ENCODE measurements at regions not wholly inside any gene's neighbourhood (a gene's known extent, or its start where the extent isn't known, plus 50 kb on each side); places are given as distances from the start of the nearest gene placed in this dataset.
A peak's percentile ranks its signal among the peaks of the same experiment; 100 is the strongest.

DNA sequence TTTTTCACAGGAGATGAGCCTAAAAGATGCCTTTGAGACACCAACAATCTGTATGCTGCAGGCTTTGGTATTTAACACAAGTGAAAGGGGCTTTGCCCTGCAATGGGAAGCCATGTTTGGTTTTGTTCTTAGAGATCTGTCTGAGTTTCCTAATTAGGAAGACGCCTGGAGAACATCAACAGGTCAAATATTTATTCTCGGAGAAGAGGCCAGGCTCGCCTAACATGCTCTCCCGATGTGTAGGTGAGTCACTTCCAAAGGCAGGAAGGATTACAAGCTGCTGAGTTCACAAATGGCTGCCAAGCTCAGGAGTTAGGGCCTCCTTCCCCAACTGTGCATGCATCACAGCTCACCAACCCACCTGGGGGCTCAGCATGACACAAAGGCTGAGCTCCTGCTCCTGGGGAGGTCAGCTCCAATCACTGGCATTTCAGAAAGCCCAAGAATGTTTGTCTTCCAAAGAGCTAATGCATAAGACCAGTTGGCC lies 119.5 kb upstream of the PRICKLE2 start:
- CTCF ChIA-PET: no interaction called here
- H3K27ac Mint-ChIP-seq (ENCODE audit: unreplicated experiment): no peak overlapping the region
- intact Hi-C loops (cut with micrococcal nuclease; ENCODE audit: unreplicated experiment): no loop called here
- no peaks in the 10 kb centered on the region for H3K36me3 Mint-ChIP-seq (ENCODE audit: insufficient read depth, unreplicated experiment)
- H3K4me3 Mint-ChIP-seq (ENCODE audit: low read depth, unreplicated experiment): no peak overlapping the region
- H3K9me3 Mint-ChIP-seq (ENCODE audit: low read depth, unreplicated experiment): no peaks in the 10 kb centered on the region
- no TSS peak for BruUV-seq (replicated peaks)
- no peaks in the 10 kb centered on the region for H3K27me3 Mint-ChIP-seq (ENCODE audit: unreplicated experiment)
- H3K4me1 Mint-ChIP-seq (ENCODE audit: low read depth, unreplicated experiment): peaks cover 27% of the 10 kb centered on the region
- DNase-seq: no peak
- no peak for TF ChIP-seq CTCF (IDR thresholded peaks at IDR 0.05; ENCODE audit: unreplicated experiment)

- intact Hi-C loops (cut with micrococcal nuclease; ENCODE audit: unreplicated experiment): no loop called here
These were observed 118.6 kb upstream of the PRICKLE2 start for GRCh38 chr3:64343689-64344430.

DNA sequence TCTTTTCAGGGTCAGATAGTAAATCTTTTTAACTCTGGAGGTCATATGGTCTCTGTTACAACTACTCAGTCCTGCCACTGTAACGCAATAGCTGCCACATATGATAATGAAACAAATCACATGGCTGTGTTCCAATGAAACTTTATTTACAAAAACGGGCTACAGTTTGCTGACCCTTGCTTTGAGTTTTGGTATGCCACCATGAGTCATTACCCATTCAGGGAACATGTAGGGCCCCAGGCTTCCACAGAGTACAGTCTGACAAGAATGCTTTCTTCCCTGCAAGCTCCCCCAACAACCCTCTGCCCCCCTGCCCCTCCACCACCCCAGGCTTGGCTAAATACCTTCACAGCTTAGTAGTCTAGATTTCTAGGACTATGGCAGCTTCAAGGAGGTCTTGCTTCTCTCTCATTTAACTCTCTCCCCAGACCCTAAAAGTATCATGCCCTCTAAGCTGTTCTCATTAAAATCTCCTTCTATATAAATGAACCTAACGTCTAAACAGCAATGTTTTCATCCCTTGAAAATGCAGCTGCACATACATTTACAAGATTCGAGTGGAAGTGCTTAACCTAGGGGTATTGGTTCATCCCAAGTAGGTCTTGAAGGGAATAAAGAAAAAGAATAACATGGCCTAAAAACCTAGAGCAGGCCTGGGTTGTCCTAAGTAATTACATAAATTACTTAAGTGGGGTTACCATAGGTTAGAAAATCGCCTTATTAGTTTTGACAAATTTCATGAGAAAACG lies 117.8 kb upstream of the PRICKLE2 start:
- H3K4me1 Mint-ChIP-seq (ENCODE audit: low read depth, unreplicated experiment): peaks cover 27% of the 10 kb centered on the region

More at GRCh38 chr3:64343689-64344430, 118.6 kb upstream of the PRICKLE2 start:
- Mint-ChIP-seq H3K27ac (ENCODE audit: unreplicated experiment) (no peak overlapping the region), H3K27me3 (ENCODE audit: unreplicated experiment) (no peaks in the 10 kb centered on the region), H3K4me3 (ENCODE audit: low read depth, unreplicated experiment) (no peak overlapping the region), H3K9me3 (ENCODE audit: low read depth, unreplicated experiment) (no peaks in the 10 kb centered on the region), H3K4me1 (ENCODE audit: low read depth, unreplicated experiment) (peaks cover 27% of the 10 kb centered on the region), H3K36me3 (ENCODE audit: insufficient read depth, unreplicated experiment) (no peaks in the 10 kb centered on the region)
- no peak for TF ChIP-seq CTCF (IDR thresholded peaks at IDR 0.05; ENCODE audit: unreplicated experiment)
- CTCF ChIA-PET: interaction anchor here (0.6 to 0.7 kb wide), 2 partner anchors 12 to 164 kb away, joined by 4 read pairs; no protein-coding TSS in a partner anchor
- no peak for DNase-seq
- no TSS peak for BruUV-seq (replicated peaks)

DNA sequence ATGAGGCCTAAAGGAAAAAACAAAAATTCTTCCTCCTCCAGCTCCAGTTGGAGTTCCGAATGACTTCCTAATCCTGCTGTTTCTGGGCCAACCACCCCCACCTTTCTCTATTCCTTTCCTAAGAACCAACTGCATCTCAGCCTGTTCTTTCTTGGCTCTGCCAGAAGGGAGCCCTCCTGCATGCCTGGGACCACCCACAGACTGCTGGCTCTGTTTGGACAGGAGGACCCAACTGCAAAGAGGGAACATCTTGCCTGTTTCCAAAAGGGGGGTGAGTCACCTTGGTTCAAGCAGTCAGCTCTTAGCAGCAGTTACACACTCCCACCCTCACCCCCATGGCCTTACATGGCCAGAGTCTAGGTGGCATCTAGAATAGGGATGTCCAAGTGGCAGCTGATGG lies 116.0 kb upstream of the PRICKLE2 start:
- Mint-ChIP-seq H3K9me3 (ENCODE audit: low read depth, unreplicated experiment) (no peaks in the 10 kb centered on the region), H3K27me3 (ENCODE audit: unreplicated experiment) (no peaks in the 10 kb centered on the region), H3K4me3 (ENCODE audit: low read depth, unreplicated experiment) (no peak overlapping the region), H3K4me1 (ENCODE audit: low read depth, unreplicated experiment) (peaks cover 27% of the 10 kb centered on the region), H3K27ac (ENCODE audit: unreplicated experiment) (no peak overlapping the region), H3K36me3 (ENCODE audit: insufficient read depth, unreplicated experiment) (no peaks in the 10 kb centered on the region)
- no peak for TF ChIP-seq CTCF (IDR thresholded peaks at IDR 0.05; ENCODE audit: unreplicated experiment)
- intact Hi-C loops (cut with micrococcal nuclease; ENCODE audit: unreplicated experiment): no loop called here
- CTCF ChIA-PET: no interaction called here
- BruUV-seq (replicated peaks): no TSS peak
- DNase-seq: no peak

More for the DNA sequence above, 117.8 kb upstream of the PRICKLE2 start:
- Mint-ChIP-seq H3K9me3 (ENCODE audit: low read depth, unreplicated experiment) (no peaks in the 10 kb centered on the region), H3K27ac (ENCODE audit: unreplicated experiment) (no peak overlapping the region), H3K27me3 (ENCODE audit: unreplicated experiment) (no peaks in the 10 kb centered on the region), H3K4me3 (ENCODE audit: low read depth, unreplicated experiment) (no peak overlapping the region), H3K36me3 (ENCODE audit: insufficient read depth, unreplicated experiment) (no peaks in the 10 kb centered on the region)
- no peak for TF ChIP-seq CTCF (IDR thresholded peaks at IDR 0.05; ENCODE audit: unreplicated experiment)
- DNase-seq: peak; percentile 38
- CTCF ChIA-PET: interaction anchor here (0.6 kb wide), 1 partner anchor 165 kb away, joined by 4 read pairs; no protein-coding TSS in a partner anchor
- intact Hi-C loops (cut with micrococcal nuclease; ENCODE audit: unreplicated experiment): no loop called here
- no TSS peak for BruUV-seq (replicated peaks)
